CD4-positive, alpha-beta T cell (primary cell): ENCODE measurements at regions not wholly inside any gene's neighbourhood (a gene's known extent, or its start where the extent isn't known, plus 50 kb on each side); places are given as distances from the start of the nearest gene placed in this dataset.

Experiments used
- ATAC-seq: fragments of 200-7000 bp; cut with Tn5 transposase; one replicate; pipeline ENCODE4 v1.10.0; 2022; ENCODE audit warnings: mild to moderate bottlenecking; ENCODE audit not compliant: poor library complexity
- CTCF ChIA-PET: fragments of 350-600 bp; sonication (Branson Sonifier 250); formaldehyde crosslinking; loops from one replicate; lab custom pipeline; 2021; ENCODE audit warnings: antibody characterized with exemption, inconsistent platforms; lab: Charles Lee
- POLR2A ChIA-PET: fragments of 350-600 bp; sonication (Branson Sonifier 250); formaldehyde crosslinking; loops from one replicate; lab custom pipeline; 2021; ENCODE audit warnings: antibody characterized with exemption, inconsistent platforms; lab: Charles Lee
- DNase-seq, 14 experiments: peaks; one replicate each; pipeline ENCODE4 v3.0.0-alpha.2; 2013 to 2020; ENCODE audit warnings: mixed read lengths in 2 of 14
- H3K27ac ChIP-seq, 2 donors: one replicate each; pipeline versions ENCODE4 v1.5.1 to v1.7.0; 2013; ENCODE audit warnings: low read length in 2 of 2, low read depth in 1 of 2, mild to moderate bottlenecking in 1 of 2
- H3K27me3 ChIP-seq, 2 experiments: 1 replicate in 1 of 2; 2 replicates in 1 of 2; pipeline versions ENCODE4 v1.6.1 to v1.7.0; 2013; ENCODE audit warnings: low read length in 2 of 2, control low read depth in 1 of 2, mild to moderate bottlenecking in 1 of 2, moderate library complexity in 1 of 2; ENCODE audit not compliant: insufficient read depth in 2 of 2, control insufficient read depth in 1 of 2
- H3K36me3 ChIP-seq: one replicate; pipeline ENCODE4 v1.6.1; 2013; ENCODE audit warnings: low read length, control low read depth; ENCODE audit not compliant: insufficient read depth
- H3K4me1 ChIP-seq: one replicate; pipeline ENCODE4 v1.6.1; 2013; ENCODE audit warnings: low read length, control low read depth; ENCODE audit not compliant: insufficient read depth
- H3K4me3 ChIP-seq: one replicate; pipeline ENCODE4 v1.5.1; 2013; ENCODE audit warnings: mild to moderate bottlenecking, low read length, moderate library complexity
- H3K9me3 ChIP-seq, 2 experiments: 1 replicate in 1 of 2; 2 replicates in 1 of 2; pipeline versions ENCODE4 v1.6.1 to v1.7.0; 2013; ENCODE audit warnings: low read length in 2 of 2, mild to moderate bottlenecking in 2 of 2, control low read depth in 1 of 2, moderate library complexity in 1 of 2; ENCODE audit not compliant: control insufficient read depth in 1 of 2, insufficient read depth in 1 of 2
- H3K27ac Mint-ChIP-seq: one replicate; pipeline ENCODE4 v1.8.0; 2020; ENCODE audit warnings: mixed read lengths
- H3K27me3 Mint-ChIP-seq: one replicate; pipeline ENCODE4 v1.8.0; 2021; ENCODE audit warnings: mixed read lengths
- H3K36me3 Mint-ChIP-seq: one replicate; pipeline ENCODE4 v1.8.0; 2021; ENCODE audit warnings: low read depth, mixed read lengths
- H3K4me1 Mint-ChIP-seq: one replicate; pipeline ENCODE4 v1.8.0; 2021; ENCODE audit warnings: low read depth, mixed read lengths
- H3K4me3 Mint-ChIP-seq: one replicate; pipeline ENCODE4 v1.8.0; 2020; ENCODE audit warnings: mild to moderate bottlenecking, mixed read lengths
- H3K9me3 Mint-ChIP-seq: one replicate; pipeline ENCODE4 v1.8.0; 2020; ENCODE audit warnings: mixed read lengths
- CTCF ChIP-seq: fragments of 200-600 bp; IDR thresholded peaks from one replicate; pipeline ENCODE4 v1.8.0; 2022; ENCODE audit warnings: antibody characterized with exemption, mild to moderate bottlenecking
- intact Hi-C, 2 experiments: fragments of 100-400 bp; cut with DNase I in 1 of 2; cut with micrococcal nuclease in 1 of 2; formaldehyde crosslinking; loops; one replicate each; pipeline versions ENCODE4 v1.15.1 to v1.9.0; 2023 to 2025; cut with DNase I, micrococcal nuclease

DNA sequence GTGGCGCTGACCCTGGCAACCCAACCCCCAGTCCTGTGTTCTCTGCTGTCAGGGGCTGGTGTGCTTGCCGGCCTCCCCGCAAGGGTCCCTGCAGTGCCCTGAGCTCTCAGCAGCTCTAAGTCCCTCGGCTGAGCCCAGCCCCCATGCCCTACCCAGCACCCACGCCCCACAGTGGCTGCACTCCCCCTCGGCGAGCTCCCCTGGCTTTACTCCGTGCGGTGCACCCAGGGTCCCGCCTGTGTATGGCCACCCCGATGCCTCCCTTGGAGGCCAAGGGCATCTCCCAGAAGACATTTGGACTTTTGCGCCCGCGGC is 72.5 kb upstream of the SHISAL1 start:
- H3K27ac Mint-ChIP-seq: no peak overlapping the region
- no peak overlapping the region for H3K4me3 Mint-ChIP-seq
- ATAC-seq (no peak), DNase-seq (no peak)
- CTCF ChIA-PET: no interaction called here
- peaks cover 3% of the 10 kb centered on the region for H3K27me3 Mint-ChIP-seq
- POLR2A ChIA-PET: no interaction called here
- intact Hi-C loops: no loop called here
- TF ChIP-seq CTCF: no peak
- H3K27ac ChIP-seq: no peak overlapping the region
- H3K4me1 Mint-ChIP-seq: no peaks in the 10 kb centered on the region
- no peaks in the 10 kb centered on the region for H3K36me3 ChIP-seq
- H3K9me3 Mint-ChIP-seq: no peaks in the 10 kb centered on the region
- no peaks in the 10 kb centered on the region for H3K36me3 Mint-ChIP-seq
- H3K27me3 ChIP-seq: no peaks in the 10 kb centered on the region
- no peaks in the 10 kb centered on the region for H3K9me3 ChIP-seq
- H3K4me1 ChIP-seq: no peaks in the 10 kb centered on the region
- H3K4me3 ChIP-seq: no peak overlapping the region

GRCh38 chr22:44384563-44385295 is 72.0 kb upstream of the SHISAL1 start:
- ChIA-PET CTCF (no interaction called here), POLR2A (no interaction called here)
- no peak for DNase-seq
- H3K4me1 Mint-ChIP-seq: no peaks in the 10 kb centered on the region
- TF ChIP-seq CTCF: no peak
- H3K9me3 ChIP-seq: no peaks in the 10 kb centered on the region
- no peaks in the 10 kb centered on the region for H3K36me3 ChIP-seq
- no peaks in the 10 kb centered on the region for H3K4me1 ChIP-seq
- no peak overlapping the region for H3K27ac Mint-ChIP-seq
- H3K9me3 Mint-ChIP-seq: no peaks in the 10 kb centered on the region
- no peaks in the 10 kb centered on the region for H3K36me3 Mint-ChIP-seq
- no peaks in the 10 kb centered on the region for H3K27me3 ChIP-seq
- H3K27ac ChIP-seq: no peak overlapping the region
- H3K4me3 ChIP-seq: no peak overlapping the region
- intact Hi-C loops: no loop called here
- H3K4me3 Mint-ChIP-seq: no peak overlapping the region
- peaks cover 4% of the 10 kb centered on the region for H3K27me3 Mint-ChIP-seq
- no peak for ATAC-seq

DNA sequence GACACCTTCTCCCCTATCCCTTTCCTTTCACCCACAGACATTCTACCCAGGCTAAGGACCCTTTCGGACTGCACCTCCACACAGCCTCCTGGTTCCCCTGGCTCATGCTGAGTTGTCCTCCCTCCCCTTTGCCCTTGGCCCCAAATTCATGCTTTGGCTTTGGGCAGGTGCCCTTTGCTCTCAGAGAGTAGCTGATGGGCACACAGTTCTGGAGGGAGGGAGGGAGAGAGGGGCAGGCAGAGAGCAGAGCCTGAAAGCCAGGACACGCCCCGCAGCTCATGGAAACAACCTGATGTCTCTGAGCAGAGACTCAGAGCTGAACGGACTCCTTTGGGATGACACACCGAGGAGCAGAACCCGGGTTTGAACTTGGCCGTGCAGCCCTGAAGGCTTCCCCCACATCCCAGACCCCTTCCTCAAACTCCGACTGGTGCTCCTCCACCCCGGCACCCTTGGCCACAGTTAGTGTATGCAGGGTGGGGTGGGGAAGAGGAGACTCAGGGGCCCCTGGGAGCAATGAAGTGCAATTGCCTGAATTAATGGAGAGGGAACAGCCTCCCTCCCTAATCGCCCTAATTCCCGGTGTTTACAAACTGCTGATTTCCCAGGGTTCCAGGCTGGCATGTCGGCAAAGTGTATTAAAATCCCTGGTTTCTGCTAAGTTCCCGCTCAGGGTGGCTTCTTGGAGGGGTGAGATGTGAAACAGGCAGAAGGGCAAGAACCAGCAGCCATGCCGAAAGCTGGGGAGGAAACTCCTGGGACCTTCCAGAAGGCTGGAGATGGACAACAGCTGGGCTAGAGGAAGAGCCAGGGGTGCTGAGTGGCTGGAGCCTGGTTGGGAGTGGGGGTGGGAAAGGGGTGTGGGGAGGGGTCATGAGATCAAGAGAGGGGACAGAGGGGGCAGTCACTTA is 71.2 kb upstream of the SHISAL1 start:
- no peaks in the 10 kb centered on the region for H3K4me1 ChIP-seq
- Mint-ChIP-seq H3K36me3 (no peaks in the 10 kb centered on the region), H3K27me3 (peaks cover 4% of the 10 kb centered on the region), H3K4me3 (no peak overlapping the region), H3K9me3 (no peaks in the 10 kb centered on the region), H3K4me1 (no peaks in the 10 kb centered on the region), H3K27ac (no peak overlapping the region)
- H3K27me3 ChIP-seq: no peaks in the 10 kb centered on the region
- no peak for TF ChIP-seq CTCF
- no peak overlapping the region for H3K4me3 ChIP-seq
- no peaks in the 10 kb centered on the region for H3K9me3 ChIP-seq
- intact Hi-C loops: no loop called here
- H3K27ac ChIP-seq: no peak overlapping the region
- ChIA-PET CTCF (no interaction called here), POLR2A (no interaction called here)
- DNase-seq (no peak), ATAC-seq (no peak)
- no peaks in the 10 kb centered on the region for H3K36me3 ChIP-seq
